AG04449 (cell line): ENCODE measurements at regions not wholly inside any gene's neighbourhood (a gene's known extent, or its start where the extent isn't known, plus 50 kb on each side); places are given as distances from the start of the nearest gene placed in this dataset.

Experiments used
- CTCF ChIA-PET: fragments of 350-600 bp; formaldehyde crosslinking; extraction: SDS; loops from one replicate; lab custom pipeline; 2021; ENCODE audit warnings: antibody characterized with exemption; lab: Yijun Ruan, JAX
- POLR2A ChIA-PET: fragments of 400-600, 350-600 bp; formaldehyde crosslinking; extraction: SDS; loops from one replicate; lab custom pipeline; 2020; ENCODE audit warnings: antibody characterized with exemption, inconsistent platforms; lab: Yijun Ruan, JAX
- DNase-seq: peaks from one replicate; pipeline ENCODE4 v3.0.0-alpha.2; 2010; ENCODE audit warnings: low read depth, low spot score
- H3K4me3 ChIP-seq: 2 replicates; pipeline ENCODE4 v1.5.1; 2011; ENCODE audit warnings: low read depth, mild to moderate bottlenecking, control low read depth, low read length
- CTCF ChIP-seq: IDR thresholded peaks from one replicate; pipeline ENCODE4 v1.5.1; 2011; ENCODE audit warnings: mild to moderate bottlenecking, moderate library complexity, low read length, control low read depth, inconsistent platforms; ENCODE audit not compliant: insufficient read depth; ENCODE audit errors: missing control alignments

DNA sequence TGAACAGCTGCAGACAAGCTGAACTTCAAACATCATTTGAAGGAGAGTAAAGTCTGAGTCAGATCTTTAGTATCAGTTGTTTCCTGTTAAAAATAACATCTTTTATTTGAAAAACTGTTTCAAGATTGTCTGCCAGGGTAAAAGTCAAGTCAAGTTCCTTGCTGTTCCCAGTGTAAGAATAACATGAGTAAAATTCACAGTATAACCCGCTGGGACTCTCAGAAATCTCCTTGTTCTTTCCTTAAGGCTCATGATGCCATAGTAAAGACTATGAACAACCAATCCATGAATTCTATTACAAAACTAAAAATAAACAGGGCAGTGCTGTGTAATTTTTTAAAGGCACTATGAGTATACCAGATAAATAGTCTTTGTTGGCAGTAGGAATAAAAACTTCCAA is 112.9 kb downstream of the IRS2 start:
- no peak for TF ChIP-seq CTCF
- ChIA-PET CTCF (interaction anchor here (1.2 kb wide), 1 partner anchor 10 kb away, joined by 3 read pairs; no protein-coding TSS in a partner anchor), POLR2A (no interaction called here)
- DNase-seq = peak; percentile 9
- H3K4me3 ChIP-seq = no peak overlapping the region

DNA sequence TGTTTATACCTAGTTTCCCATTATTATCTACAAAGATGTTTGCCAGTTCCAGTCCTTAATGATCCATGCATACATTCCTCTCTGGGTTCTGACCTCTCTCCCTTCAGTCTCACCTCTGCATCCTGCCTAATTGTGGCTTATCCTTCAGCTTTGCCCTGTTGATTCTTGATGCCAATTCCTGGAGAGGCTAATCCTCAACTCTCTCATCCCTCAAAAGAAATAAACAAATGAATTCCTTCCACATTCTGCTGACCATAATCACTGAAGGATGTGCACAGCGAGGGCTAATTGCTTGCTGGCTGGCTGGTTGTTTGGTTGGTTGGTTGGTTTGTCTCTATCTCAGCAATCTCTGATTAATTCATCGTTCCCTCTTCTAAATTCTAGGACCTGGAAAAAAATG is 113.8 kb downstream of the IRS2 start:
- TF ChIP-seq CTCF = no peak
- H3K4me3 ChIP-seq = no peak overlapping the region
- POLR2A ChIA-PET = no interaction called here
- CTCF ChIA-PET = no interaction called here
- DNase-seq = peak; percentile 9

- no peak for DNase-seq
- CTCF ChIA-PET = no interaction called here
- POLR2A ChIA-PET = no interaction called here
- no peak for TF ChIP-seq CTCF
- no peak overlapping the region for H3K4me3 ChIP-seq
These were observed 114.5 kb downstream of the IRS2 start for GRCh38 chr13:109671919-109672318.

DNA sequence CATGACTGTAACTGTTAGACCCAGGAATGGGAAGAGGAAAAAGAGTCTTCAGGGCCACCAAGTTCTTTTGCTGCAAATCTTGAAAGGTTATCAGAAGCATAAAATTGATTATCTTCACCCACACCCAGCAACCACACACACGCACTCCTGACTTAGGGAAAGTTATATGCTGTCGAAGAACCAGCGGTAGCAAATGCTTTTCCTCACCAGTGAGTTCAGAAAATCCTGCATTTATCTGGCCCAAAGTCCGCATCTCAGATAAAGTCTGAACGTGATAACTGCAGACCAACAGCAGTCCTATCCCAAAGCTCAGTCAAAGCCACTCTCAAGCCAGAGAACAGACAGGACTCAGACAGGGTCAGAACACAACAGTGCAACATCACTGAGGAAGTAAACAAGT is 115.6 kb downstream of the IRS2 start:
- CTCF ChIA-PET = no interaction called here

DNA sequence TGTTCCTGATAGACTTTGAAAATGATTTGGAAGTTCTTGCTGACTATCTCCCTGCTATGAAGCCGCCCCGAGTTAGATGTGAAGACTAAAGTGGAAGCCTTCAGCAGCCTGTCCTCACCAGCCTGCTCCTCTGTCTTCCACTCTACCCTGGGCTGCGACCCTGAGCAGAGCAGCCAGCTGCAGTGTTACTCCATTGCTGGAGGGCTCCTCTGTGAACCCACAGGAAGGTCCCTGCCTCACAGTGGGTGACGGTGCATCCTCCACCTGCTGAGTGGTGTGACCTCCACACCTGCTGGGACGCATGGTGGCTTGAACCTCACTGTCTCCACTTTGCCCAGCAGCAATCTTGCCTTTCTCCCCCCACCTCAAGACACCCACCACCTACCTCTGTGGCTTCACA is 116.4 kb downstream of the IRS2 start:
- H3K4me3 ChIP-seq = no peak overlapping the region
- no peak for DNase-seq
- ChIA-PET CTCF (no interaction called here), POLR2A (no interaction called here)
- TF ChIP-seq CTCF = no peak

More for the DNA sequence above, 115.6 kb downstream of the IRS2 start:
- DNase-seq = no peak
- H3K4me3 ChIP-seq = no peak overlapping the region
- POLR2A ChIA-PET = no interaction called here
- TF ChIP-seq CTCF = no peak

GRCh38 chr13:109669234-109669612 is 117.2 kb downstream of the IRS2 start:
- ChIA-PET POLR2A (no interaction called here), CTCF (no interaction called here)
- TF ChIP-seq CTCF = no peak
- no peak overlapping the region for H3K4me3 ChIP-seq
- DNase-seq = no peak
